SHP77 treated with DMSO at 0.1 percent for 48 hours (cell line): ENCODE measurements at regions not wholly inside any gene's neighbourhood (a gene's known extent, or its start where the extent isn't known, plus 50 kb on each side); places are given as distances from the start of the nearest gene placed in this dataset.

Experiments
- DNase-seq: peaks from one replicate; lab custom pipeline; 2025; lab: John Stamatoyannopoulos, UW

DNA sequence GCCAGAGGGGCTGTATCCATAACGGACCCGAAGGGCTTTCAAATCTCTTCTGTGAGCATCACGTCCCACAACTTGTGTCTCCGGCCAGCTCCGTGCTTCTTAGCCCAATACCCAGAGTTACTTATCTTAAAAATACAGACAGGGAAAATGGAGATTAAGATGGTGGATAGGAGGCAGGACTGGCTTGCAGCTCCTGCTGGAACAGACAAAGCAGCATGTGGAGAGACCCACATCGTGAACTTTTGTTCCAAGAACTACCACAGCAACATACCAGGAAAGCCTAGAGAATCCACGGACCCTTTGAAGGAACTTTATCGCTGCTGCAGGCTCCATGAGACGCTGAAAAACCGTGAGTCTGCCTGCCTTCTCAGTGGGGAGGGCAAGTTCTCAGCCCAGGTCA is 113.7 kb downstream of the RNASET2 start:
- no peak for DNase-seq

- DNase-seq: no peak
Measured at GRCh38 chr6:166841216-166841615, 115.1 kb downstream of the RNASET2 start.

GRCh38 chr6:166839569-166839968 is 116.8 kb downstream of the RNASET2 start:
- DNase-seq: no peak

DNA sequence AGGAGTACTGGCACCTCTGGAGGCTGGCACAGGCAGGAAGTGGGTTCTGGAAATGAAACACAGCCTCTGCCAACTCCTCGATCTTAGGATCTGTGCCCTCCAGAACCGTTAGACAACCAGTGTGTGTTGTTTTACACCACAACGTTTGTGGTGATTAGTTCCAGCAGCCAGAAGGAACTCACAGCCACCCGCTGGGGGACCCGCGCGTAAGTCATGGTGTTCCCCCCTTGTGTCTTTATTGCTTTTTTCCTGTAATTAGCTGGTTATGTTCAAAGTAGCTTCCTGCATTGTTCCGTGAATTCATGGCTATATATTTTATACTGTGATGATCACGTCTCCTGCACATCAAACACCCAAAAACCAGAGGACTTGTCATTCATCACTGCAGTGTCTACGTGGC is 117.4 kb downstream of the RNASET2 start:
- no peak for DNase-seq

DNA sequence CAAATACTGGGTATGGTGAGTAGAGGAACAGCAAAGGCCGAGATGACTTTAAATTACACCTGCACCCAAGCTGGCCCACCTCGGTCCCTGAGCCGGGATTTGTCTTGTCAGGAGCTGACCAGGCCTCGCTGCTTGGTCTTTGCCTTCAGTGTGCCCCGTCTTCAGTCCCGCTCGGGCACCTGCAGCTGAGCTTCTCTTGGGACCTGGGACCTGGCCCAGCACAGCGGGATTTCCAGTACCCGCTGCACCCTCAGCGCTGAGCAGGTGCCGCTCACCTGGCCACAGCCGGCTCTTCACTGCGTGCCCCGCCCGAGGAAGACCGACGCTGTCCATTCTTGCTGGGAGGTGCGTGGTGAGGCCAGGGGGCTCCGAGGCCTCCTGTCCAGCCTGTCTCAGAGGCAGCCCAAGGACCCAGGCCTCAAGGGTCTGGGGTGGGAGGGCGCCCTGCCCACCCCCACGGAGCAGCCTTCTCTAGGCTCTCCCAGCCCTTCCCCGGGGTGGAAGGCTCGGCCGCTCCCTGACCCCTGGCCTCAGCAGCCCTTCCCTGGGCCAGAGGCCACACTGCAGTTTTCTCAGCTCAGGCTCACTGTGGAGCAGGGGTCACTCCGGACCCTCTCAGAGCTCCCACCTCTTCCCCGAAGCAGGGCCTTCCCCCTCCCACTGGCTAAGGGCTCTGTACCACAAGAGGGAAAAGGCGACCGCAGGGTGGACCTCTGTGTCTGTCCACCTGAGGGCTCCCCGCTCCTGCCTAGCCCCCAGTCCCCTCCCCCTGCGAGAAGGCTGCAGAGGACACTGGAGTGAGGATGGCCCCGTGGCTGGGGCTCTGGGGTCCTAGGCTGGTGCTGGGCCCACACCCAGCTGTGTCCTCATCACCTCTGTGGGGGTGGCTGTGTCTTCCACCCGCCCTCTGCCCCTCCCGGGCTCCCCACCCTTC is 119.3 kb downstream of the RNASET2 start:
- no peak for DNase-seq

- no peak for DNase-seq
Measured at GRCh38 chr6:166834049-166834448, 122.3 kb downstream of the RNASET2 start.

DNA sequence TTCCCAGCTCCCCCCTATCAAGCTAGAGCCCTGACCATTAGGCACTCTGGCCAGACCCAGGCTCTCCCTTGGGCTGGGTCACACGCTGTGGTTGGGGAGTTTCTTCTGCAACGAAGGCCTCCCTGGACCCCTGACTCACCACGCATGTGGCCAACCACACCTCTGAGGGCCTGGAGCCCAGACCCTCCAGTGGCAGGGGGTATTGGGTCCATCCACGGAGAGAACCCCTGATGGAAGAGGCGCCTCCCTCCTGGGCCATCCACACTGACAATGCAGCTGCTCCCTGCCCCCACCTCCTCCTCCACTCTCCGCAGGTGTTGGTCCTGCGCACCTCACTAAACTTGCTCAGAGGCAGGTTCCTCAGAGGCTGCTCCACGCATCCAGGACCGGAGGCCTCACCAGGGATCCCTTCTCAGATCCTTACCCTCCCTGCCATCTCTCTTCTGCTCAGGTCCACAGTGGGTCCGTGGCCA is 125.4 kb downstream of the RNASET2 start:
- DNase-seq: no peak

GRCh38 chr6:166830185-166830890 is 126.0 kb downstream of the RNASET2 start:
- DNase-seq: no peak

GRCh38 chr6:166826264-166826663 is 130.1 kb downstream of the RNASET2 start:
- DNase-seq: no peak

DNA sequence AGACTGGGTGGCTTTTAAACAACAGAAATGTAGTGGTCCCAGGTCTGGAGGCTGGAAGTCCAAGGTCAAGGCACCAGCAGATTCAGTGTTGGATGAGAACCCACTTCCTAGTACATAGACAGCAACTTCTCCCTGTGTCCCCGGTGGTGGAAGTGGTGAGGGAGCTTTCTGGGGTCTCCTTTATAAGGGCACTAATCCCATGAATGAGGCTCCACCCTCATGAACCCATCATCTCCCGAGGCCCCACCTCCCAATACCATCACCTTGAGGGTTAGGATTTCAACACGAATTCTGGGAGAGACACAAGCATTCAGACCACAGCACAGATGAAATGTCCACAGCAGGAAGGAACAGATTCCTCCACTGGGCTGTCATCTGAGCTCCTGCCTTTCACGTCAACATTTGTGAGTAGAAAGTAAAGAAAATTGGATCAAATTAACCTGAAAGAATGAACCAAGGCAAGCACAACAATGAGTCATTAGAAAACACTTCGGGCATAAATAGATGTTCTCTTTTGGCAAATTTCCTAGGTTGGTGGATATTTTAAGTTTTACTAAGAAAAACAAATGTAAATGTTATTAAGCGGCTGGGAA is 130.7 kb downstream of the RNASET2 start:
- no peak for DNase-seq

- no peak for DNase-seq
Measured at GRCh38 chr6:166824880-166825250, 131.5 kb downstream of the RNASET2 start.

DNA sequence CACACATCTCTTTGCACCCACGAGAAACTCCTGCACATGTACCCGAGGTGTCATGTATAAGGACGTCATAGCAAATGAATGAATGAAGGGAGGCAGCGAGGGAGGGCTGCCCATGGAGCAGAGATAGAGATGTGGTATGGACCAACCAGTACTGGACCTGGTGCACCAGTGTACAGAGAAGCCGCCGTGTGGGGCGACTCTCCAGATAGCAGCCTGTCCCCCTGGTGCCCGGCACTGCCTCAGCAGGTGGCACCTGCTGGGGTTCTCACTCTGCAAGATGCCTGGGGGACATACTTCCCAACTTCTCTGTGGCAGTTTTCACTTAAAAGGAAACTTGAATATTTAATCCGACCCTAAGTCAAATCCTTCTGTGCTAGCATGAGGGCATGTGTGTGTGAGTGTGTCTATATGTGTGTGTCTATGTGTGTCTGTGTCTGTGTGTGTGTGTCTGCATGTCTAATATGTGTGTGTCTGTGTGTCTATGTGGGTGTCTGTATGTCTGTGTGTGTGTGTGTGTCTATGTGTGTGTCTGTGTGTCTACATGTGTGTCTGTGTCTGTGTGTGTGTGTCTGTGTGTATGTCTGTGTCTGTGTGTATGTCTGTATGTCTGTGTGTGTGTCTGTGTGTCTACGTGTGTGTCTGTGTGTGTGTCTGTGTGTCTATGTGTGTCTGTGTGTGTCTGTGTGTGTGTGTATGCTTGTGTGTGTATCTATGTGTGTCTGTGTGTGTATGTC is 132.0 kb downstream of the RNASET2 start:
- no peak for DNase-seq

GRCh38 chr6:166822609-166823008 is 133.7 kb downstream of the RNASET2 start:
- DNase-seq: no peak

DNA sequence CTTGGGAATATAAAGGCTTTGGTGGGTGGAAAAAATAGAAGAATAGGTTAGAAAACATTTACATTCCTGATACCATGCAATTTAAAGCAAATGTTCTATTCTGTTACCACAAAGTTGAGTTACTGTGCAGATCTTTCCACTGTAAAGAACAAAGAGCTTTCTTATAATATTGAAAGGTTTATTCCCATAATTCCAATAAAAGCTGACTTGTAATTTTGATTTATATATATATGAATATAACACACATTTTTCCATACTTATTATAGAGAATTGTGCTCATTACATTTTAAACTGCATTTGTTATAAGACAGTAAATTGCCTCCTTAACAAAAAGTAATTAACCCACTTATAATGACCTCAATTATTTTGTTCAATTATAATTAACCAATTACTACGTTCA is 135.9 kb downstream of the RNASET2 start:
- DNase-seq: no peak

GRCh38 chr6:166820070-166820469 is 136.3 kb downstream of the RNASET2 start:
- DNase-seq: no peak

- DNase-seq: no peak
Measured at GRCh38 chr6:166815629-166816028, 140.7 kb downstream of the RNASET2 start.

- peak; percentile 48 for DNase-seq
Measured at GRCh38 chr6:166814390-166814789, 142.0 kb downstream of the RNASET2 start.

DNA sequence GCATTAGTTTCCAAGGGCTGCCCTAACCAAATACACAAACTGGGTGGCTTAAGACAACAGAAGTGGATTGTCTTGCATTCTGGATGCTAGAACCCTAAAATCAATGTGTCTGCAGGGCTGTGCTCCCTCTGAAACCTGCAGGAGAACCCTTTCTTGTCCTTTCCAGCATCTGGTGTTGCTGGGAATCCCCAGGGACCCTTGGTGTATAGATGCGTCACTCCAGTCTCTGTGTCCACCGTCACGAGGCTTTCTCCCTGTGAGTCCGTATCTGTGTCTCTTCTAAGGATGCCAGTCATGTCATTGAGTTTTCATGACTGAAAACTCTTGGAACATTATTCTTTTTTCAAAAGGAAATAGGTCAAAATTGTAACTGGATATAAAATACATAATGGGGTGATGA is 142.9 kb downstream of the RNASET2 start:
- DNase-seq: no peak

DNA sequence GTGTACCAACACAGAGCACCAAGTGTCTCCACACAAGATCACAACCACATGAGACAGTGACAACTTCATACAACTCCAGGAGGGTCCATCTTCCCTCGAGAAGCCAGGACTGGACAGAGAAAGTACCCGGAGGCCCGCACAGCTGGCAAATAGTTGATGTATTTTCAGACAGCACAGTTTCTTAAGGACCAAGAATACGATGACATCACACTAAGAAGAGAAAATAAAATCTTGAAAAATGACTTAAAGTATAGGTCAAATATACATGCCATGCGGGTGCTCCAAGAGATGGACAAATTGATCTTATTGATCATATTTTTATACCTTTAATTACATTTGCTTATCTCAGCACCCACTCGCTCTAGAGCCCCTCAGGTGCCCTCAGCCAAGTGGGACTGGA is 145.5 kb downstream of the RNASET2 start:
- no peak for DNase-seq

GRCh38 chr6:166809721-166810120 is 146.6 kb downstream of the RNASET2 start:
- no peak for DNase-seq

GRCh38 chr6:166806962-166807757 is 149.2 kb downstream of the RNASET2 start:
- no peak for DNase-seq
